DOHH2 (cell line): ENCODE measurements at regions not wholly inside any gene's neighbourhood (a gene's known extent, or its start where the extent isn't known, plus 50 kb on each side); places are given as distances from the start of the nearest gene placed in this dataset.

Source experiments
- EZH2phosphoT487 ChIP-seq: fragments of 200-600 bp; sonication (generic); IDR thresholded peaks from 2 replicates; pipeline ENCODE4 v1.6.1; 2017; ENCODE audit warnings: borderline replicate concordance, mild to moderate bottlenecking, antibody characterized with exemption, low read length, moderate library complexity, mixed read lengths
- TF ChIP-seq, protein P1 (sequence below): fragments of 200-600 bp; sonication (generic); IDR thresholded peaks from one replicate; pipeline ENCODE4 v1.5.1; 2014; ENCODE audit warnings: antibody characterized with exemption, mild to moderate bottlenecking, low read depth, low read length; ENCODE audit not compliant: poor library complexity, severe bottlenecking

DNA sequence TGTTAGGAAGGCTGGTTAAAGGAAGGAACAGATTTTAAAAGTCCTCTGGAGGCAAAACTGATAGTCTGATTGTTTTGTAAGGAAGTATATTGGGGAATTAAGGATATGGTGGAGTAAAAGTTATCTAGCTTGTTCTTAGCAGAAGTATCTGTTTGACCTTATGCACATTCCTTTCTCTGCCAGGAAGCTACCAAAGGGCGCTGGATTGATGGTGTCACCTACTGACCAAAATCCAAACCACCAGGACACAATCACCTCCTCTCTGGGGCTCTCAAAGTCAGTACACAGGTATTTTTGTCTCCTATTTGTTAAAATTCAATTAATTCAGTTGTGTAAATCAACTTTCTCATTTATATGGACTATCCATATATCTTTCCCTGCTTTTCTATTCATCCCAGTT is 484.5 kb downstream of the NUP35 start:
- TF ChIP-seq, protein P1, sequence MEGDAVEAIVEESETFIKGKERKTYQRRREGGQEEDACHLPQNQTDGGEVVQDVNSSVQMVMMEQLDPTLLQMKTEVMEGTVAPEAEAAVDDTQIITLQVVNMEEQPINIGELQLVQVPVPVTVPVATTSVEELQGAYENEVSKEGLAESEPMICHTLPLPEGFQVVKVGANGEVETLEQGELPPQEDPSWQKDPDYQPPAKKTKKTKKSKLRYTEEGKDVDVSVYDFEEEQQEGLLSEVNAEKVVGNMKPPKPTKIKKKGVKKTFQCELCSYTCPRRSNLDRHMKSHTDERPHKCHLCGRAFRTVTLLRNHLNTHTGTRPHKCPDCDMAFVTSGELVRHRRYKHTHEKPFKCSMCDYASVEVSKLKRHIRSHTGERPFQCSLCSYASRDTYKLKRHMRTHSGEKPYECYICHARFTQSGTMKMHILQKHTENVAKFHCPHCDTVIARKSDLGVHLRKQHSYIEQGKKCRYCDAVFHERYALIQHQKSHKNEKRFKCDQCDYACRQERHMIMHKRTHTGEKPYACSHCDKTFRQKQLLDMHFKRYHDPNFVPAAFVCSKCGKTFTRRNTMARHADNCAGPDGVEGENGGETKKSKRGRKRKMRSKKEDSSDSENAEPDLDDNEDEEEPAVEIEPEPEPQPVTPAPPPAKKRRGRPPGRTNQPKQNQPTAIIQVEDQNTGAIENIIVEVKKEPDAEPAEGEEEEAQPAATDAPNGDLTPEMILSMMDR = no peak
- TF ChIP-seq EZH2phosphoT487 = no peak
